Stimulated activated naive CD8-positive, alpha-beta T cell treated with anti-CD3 and anti-CD28 coated beads, Interleukin-15, Interleukin-2, amounts not matched to agents 100 ng/mL and 50 ng/mL, for 24 hours (primary cell): ENCODE measurements at regions not wholly inside any gene's neighbourhood (a gene's known extent, or its start where the extent isn't known, plus 50 kb on each side); places are given as distances from the start of the nearest gene placed in this dataset.

Source experiments
- H3K27ac Mint-ChIP-seq: one replicate; pipeline ENCODE4 v1.8.0; 2021; ENCODE audit warnings: mild to moderate bottlenecking, mixed read lengths
- H3K27me3 Mint-ChIP-seq: one replicate; pipeline ENCODE4 v1.8.0; 2021; ENCODE audit warnings: mixed read lengths
- H3K36me3 Mint-ChIP-seq: one replicate; pipeline ENCODE4 v1.8.0; 2021; ENCODE audit warnings: low read depth, mixed read lengths
- H3K4me1 Mint-ChIP-seq: one replicate; pipeline ENCODE4 v1.8.0; 2021; ENCODE audit warnings: low read depth, mixed read lengths
- H3K4me3 Mint-ChIP-seq: one replicate; pipeline ENCODE4 v1.8.0; 2021; ENCODE audit warnings: mild to moderate bottlenecking, mixed read lengths
- H3K9me3 Mint-ChIP-seq: one replicate; pipeline ENCODE4 v1.8.0; 2021; ENCODE audit warnings: mixed read lengths

DNA sequence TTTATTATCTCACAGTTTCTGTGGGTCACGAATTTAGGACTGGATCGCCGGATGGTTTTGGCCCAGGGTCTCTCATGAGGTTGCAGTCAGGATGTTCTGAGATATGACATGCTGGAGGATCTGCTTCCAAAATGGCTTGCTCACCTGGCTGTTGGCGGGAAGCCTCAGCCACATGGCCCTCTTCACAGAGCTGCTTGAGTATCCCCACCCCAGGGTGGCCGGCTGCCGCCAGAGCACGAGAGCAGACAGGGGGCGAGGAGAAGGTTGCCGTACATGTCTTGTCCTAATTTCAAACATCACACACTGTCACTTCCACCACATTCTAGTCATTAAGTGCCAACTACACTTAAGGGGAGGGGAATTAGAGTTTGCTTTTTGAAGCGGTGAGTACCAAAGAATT is 365.8 kb downstream of the FGFR2 start:
- Mint-ChIP-seq H3K4me1 (no peaks in the 10 kb centered on the region), H3K36me3 (no peaks in the 10 kb centered on the region)

DNA sequence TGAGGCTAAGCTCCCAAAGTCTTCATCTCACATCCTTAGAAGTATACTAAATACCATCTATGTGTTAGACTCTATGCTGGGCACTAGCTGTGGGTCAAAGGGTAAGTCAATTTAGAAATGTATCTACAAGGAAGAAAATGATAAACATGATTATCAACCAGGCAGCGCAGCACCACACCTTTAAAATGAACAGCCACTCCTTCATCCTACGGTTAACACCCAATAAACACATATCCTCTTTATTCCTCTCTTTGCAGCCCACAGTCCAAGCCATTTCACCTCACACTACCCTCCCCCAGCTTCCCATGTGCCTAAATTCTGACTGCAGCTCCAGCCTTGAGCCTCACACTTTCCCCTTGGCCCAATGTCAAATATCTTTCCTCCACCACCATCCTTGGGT is 362.6 kb downstream of the FGFR2 start:
- Mint-ChIP-seq H3K9me3 (peaks cover 12% of the 10 kb centered on the region), H3K4me1 (no peaks in the 10 kb centered on the region), H3K4me3 (no peak overlapping the region), H3K27me3 (no peaks in the 10 kb centered on the region), H3K36me3 (no peaks in the 10 kb centered on the region), H3K27ac (no peak overlapping the region)

More for the DNA sequence above, 365.8 kb downstream of the FGFR2 start:
- Mint-ChIP-seq H3K27me3 (no peaks in the 10 kb centered on the region), H3K9me3 (peaks cover 7% of the 10 kb centered on the region), H3K4me3 (no peak overlapping the region), H3K27ac (no peak overlapping the region)

DNA sequence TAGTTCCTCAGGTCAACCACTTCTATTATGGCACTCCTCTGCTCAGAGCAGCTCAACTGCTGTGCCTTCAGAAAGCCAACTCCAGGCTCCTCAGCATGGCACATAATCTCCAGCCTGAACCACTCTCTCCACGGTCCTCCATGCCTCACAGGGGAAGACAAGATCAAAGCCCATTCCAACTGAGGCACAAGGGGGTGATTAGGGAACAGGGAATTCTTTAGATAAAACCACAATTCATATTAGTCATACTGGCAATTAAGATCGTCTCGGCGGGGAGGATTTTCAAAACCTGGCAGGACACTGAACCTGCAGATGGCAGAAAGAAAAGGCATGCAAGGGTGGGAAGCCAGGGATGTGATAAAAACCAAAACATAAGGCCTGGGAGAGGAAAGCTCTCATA is 361.6 kb downstream of the FGFR2 start:
- H3K27ac Mint-ChIP-seq = no peak overlapping the region
- peaks cover 12% of the 10 kb centered on the region for H3K9me3 Mint-ChIP-seq
- no peaks in the 10 kb centered on the region for H3K27me3 Mint-ChIP-seq

DNA sequence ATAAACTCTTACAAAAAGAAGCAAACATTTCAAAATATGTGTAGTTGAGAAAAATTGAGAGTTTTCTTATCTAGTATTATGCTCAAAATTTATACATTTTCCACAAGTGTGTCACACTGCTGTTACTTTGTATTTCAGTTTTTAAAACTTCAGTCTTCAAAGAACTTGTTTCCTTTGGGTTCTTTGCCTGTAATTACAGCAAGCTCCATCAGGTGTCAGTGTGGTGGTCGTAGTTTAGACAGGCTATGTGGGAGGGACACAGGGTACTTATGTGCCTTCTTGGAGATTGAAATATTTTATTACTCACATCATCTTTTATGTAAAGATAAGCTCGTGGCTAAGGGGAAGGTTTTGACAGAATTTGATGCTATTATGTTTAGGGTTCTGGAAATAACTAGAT is 360.5 kb downstream of the FGFR2 start:
- H3K36me3 Mint-ChIP-seq = no peaks in the 10 kb centered on the region
- no peaks in the 10 kb centered on the region for H3K4me1 Mint-ChIP-seq
- H3K9me3 Mint-ChIP-seq = peaks cover 12% of the 10 kb centered on the region
- H3K27me3 Mint-ChIP-seq = no peaks in the 10 kb centered on the region
- no peak overlapping the region for H3K27ac Mint-ChIP-seq
- H3K4me3 Mint-ChIP-seq = no peak overlapping the region

More for the DNA sequence above, 361.6 kb downstream of the FGFR2 start:
- H3K4me1 Mint-ChIP-seq = no peaks in the 10 kb centered on the region
- H3K36me3 Mint-ChIP-seq = no peaks in the 10 kb centered on the region
- H3K4me3 Mint-ChIP-seq = no peak overlapping the region

DNA sequence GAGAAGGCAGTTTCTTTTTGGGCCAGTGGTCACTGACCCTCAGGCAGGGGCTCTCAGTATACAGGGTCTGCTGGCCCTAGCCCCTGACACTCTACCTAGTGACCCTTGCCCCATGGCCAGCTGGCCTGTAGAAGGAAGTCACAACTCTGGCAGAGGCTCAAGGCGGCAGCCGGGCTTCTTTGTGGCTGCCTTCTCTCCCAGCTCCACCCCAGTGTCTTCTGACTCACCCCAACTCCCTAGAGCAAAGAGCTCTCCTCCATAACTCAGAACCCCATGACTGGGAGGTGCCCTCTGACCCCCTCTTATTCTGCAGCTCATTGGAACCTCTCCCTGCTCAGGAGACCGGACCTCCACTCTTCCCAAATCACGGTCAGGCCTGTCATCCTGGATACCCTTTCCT is 358.2 kb downstream of the FGFR2 start:
- Mint-ChIP-seq H3K4me3 (no peak overlapping the region), H3K4me1 (no peaks in the 10 kb centered on the region), H3K36me3 (no peaks in the 10 kb centered on the region), H3K9me3 (peaks cover 17% of the 10 kb centered on the region), H3K27me3 (peaks cover 4% of the 10 kb centered on the region), H3K27ac (no peak overlapping the region)

DNA sequence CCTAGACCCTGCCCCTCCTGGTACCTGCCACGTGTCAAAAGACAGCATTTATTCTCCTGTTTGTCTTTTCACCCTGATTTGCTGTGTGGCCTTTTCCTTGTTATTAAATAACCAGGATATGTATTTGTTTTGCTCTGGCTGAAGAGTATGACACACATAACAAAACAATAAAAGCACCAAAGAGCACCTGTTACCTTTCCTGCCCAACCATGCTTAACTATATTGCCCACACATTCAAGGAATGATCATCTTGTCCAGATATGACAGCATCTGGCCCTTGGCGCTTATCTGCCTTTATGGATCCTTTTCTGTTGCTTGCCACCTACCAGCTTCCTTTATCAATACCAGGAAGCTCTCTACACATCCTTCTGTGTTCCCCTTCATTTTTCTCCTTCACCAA is 357.7 kb downstream of the FGFR2 start:
- Mint-ChIP-seq H3K4me1 (no peaks in the 10 kb centered on the region), H3K36me3 (no peaks in the 10 kb centered on the region), H3K9me3 (peaks cover 17% of the 10 kb centered on the region), H3K27ac (no peak overlapping the region), H3K27me3 (peaks cover 6% of the 10 kb centered on the region), H3K4me3 (no peak overlapping the region)

DNA sequence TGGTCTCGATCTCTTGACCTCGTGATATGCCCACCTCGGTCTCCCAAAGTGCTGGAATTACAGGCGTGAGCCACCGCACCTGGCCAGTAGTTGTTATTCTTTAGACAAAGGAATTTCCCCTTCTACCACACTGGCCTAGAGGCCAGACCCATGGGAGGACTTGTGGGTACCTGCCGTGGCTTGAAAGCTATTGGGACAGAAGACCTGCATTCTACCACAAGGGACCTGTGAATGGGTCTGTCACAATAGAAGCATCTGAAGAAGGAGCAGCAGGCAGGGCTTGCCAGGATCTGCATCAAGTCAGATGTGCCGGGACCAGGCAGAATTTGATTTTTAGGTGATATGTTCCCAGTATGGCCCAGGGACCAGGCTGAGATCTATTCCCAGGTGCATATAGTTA is 356.9 kb downstream of the FGFR2 start:
- no peak overlapping the region for H3K4me3 Mint-ChIP-seq
- H3K27me3 Mint-ChIP-seq = peaks cover 6% of the 10 kb centered on the region
- peaks cover 16% of the 10 kb centered on the region for H3K9me3 Mint-ChIP-seq
- H3K4me1 Mint-ChIP-seq = no peaks in the 10 kb centered on the region
- no peak overlapping the region for H3K27ac Mint-ChIP-seq
- no peaks in the 10 kb centered on the region for H3K36me3 Mint-ChIP-seq

DNA sequence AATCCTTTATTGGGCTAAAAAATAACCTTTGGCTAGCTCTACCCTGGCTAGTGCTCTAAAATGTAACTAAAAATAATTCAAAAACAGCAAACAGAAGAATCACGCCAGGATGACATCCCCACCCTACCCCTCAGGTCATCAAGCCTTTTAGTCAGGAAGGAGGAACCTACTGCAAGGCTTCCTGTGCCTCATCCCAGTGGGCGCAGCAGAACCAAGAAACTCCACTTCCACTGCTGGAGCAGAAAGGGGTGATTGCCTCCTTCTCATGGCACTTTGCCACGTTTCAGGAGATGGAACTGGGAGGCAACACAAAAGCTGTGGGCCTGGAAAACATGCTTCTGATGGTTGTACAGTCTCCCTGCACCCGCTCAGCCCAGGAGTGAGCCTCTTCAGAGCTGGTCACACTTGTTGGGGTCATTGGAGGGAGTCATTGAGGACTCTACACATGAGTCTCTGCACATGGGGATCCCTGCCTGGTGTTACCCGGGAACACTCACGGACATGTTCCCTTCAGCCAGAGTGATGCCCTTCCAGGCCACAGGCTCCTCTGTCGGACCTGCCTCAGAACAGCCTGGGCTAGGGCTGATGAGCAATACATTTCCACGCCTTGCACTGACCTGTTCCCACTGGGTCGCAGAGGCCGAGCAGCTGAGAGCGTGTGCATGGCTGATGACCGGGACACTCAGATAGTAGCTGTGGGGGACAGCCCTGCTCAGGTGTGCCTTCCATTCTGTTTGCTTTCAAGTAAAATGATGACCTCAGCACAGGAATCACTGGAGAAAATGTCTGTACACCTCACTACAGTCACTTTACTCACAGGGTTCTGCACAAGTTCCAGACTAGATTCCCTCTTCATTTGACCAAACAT is 355.3 kb downstream of the FGFR2 start:
- Mint-ChIP-seq H3K4me1 (no peaks in the 10 kb centered on the region), H3K27me3 (peaks cover 6% of the 10 kb centered on the region), H3K36me3 (no peaks in the 10 kb centered on the region), H3K27ac (no peak overlapping the region), H3K9me3 (peaks cover 10% of the 10 kb centered on the region), H3K4me3 (no peak overlapping the region)

DNA sequence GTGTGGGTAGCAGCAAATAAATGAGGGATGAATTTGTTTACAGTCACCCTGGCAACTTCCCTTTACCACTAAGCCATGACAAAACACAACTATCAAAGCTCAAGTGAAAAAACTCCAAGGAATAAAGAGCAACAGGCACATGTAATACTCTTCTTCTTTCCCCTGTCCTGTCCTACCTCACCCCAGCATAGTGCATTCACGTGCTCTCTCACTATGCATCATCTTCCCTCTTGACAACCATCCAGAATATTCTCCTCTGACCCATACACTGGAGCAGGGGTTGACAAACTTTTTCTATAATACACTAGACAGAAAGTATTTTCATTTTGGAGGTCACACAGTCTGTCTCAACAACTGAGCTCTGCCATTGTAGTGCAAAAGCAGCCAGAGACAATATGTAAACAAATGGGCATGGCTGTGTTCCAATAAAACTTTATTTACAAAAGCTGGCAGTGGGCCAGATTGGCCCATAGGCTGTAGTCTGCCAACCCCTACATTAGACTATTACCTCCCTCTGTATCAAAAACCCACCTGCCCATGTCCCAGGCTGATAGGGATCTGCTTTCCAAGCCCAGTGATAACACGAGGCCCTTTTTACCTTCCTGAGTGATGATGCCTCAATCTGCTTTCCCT is 354.5 kb downstream of the FGFR2 start:
- Mint-ChIP-seq H3K36me3 (no peaks in the 10 kb centered on the region), H3K27ac (no peak overlapping the region), H3K9me3 (peaks cover 4% of the 10 kb centered on the region), H3K4me3 (no peak overlapping the region), H3K27me3 (peaks cover 6% of the 10 kb centered on the region), H3K4me1 (no peaks in the 10 kb centered on the region)

DNA sequence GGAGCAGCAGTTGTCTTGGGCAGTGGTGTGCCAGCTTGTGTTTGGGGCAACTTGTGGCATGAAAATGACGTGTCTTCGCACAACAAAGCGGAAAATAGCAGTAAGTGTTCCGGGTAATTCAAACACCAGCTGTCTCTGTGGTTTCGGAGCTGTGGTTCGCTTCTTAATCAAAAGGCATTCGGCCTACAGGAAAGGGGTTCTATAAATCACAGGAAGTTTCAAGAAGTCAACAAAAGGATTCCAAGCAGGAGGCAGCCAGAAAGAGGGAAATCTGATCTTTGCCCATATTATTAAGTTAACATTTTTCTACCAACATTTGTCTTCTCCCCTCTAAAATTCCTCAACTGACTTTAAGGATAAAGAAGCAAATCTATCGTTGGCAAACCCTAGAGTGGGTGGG is 353.4 kb downstream of the FGFR2 start:
- Mint-ChIP-seq H3K4me3 (no peak overlapping the region), H3K4me1 (no peaks in the 10 kb centered on the region), H3K27ac (no peak overlapping the region), H3K9me3 (peaks cover 5% of the 10 kb centered on the region), H3K36me3 (no peaks in the 10 kb centered on the region), H3K27me3 (peaks cover 6% of the 10 kb centered on the region)

DNA sequence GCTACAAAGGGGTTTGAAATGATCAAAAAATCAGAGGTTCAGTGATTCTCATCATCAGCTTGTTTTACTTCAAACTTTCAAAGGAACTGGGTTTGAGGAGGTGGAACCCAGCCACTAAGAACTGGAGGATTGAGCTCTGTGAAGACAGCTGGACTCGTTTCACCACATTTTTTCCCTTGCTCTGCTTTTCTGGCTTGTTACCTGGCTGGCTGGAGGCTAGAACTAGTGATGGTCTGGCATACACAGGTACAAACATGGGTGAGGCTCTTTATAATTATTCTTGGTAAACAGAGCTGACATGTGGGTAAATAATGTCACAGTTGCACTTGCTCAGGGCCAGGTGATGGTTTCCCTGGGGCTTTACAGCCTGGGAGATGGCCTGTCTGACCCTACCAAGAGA is 352.5 kb downstream of the FGFR2 start:
- Mint-ChIP-seq H3K27ac (no peak overlapping the region), H3K9me3 (peaks cover 8% of the 10 kb centered on the region), H3K4me1 (no peaks in the 10 kb centered on the region), H3K27me3 (peaks cover 6% of the 10 kb centered on the region), H3K4me3 (no peak overlapping the region), H3K36me3 (no peaks in the 10 kb centered on the region)

DNA sequence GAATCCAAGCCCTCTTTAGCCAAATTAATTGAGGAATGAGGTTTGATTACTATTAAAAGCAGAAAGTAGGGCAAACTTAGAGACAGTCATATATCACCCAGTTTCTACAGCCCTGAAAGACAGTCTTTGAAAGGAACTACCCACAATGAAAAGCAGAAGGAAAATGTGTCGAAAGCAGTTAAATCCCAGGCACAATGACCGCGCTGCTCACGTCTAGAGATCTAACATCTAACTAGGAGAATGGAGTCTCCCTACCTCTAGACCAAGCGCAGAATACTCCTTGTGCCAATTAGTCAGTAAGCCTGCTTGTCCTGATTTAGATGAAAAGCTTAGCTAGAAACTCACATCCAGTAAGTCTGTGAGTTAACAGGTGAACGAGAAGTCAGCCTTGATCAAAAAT is 350.0 kb downstream of the FGFR2 start:
- H3K4me1 Mint-ChIP-seq = no peaks in the 10 kb centered on the region
- H3K27me3 Mint-ChIP-seq = peaks cover 6% of the 10 kb centered on the region
- no peaks in the 10 kb centered on the region for H3K36me3 Mint-ChIP-seq

DNA sequence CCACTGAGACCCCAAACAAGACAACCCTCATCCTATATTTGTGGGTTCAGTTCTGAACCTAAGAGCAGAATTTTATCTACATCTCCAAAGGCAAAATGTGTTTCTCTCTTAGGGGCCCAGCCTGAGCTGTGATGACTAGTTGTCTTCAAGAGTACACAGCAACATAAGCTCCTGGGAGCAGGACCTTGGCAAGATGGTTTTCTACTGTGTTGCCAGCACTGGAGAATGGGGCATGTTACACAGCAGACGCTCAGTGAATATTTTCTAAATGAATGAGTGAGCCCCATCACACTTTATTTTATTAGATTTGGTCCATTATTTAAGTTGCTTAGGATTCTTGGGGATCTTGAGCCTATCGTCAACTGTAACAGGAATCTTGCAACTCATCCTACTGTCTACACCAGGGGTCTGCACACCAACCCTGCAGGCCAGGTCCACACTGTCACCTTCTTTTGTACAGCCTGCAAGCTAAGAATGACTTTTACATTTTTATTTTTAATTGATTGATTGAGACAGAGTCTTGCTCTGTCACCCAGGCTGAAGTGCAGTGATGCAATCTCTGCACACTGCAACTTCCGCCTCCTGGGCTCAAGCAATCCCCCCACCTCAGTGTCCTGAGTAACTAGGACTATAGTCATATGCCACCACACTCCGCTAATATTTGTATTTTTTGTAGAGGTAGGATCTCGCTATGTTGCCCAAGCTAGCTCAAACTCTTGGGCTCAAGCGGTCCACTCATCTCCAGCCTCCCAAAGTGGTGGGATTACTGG is 347.1 kb downstream of the FGFR2 start:
- Mint-ChIP-seq H3K27me3 (no peaks in the 10 kb centered on the region), H3K9me3 (peaks cover 3% of the 10 kb centered on the region), H3K4me3 (no peak overlapping the region), H3K4me1 (no peaks in the 10 kb centered on the region), H3K27ac (no peak overlapping the region), H3K36me3 (no peaks in the 10 kb centered on the region)

More for the DNA sequence above, 350.0 kb downstream of the FGFR2 start:
- H3K27ac Mint-ChIP-seq = no peak overlapping the region
- no peak overlapping the region for H3K4me3 Mint-ChIP-seq
- peaks cover 8% of the 10 kb centered on the region for H3K9me3 Mint-ChIP-seq

DNA sequence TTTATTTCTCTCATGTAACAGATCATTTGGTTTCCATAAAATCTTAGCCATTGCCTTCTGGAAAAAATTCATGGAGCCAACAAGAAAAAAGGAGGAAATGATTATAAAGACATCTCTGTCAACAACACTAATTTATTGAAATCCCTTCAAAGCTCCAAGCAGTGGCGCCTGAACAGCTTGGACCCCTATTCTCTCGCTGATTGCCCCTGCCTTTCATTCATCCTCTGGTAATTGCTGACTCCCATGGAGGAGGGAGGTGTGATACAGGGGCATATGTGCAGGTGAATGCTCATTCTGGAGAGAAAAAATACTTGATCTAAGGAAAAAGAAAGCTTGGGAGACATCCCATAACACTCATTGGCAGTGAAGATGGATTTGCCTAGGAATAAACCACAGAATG is 345.5 kb downstream of the FGFR2 start:
- no peak overlapping the region for H3K27ac Mint-ChIP-seq
- peaks cover 3% of the 10 kb centered on the region for H3K9me3 Mint-ChIP-seq
- no peaks in the 10 kb centered on the region for H3K27me3 Mint-ChIP-seq

DNA sequence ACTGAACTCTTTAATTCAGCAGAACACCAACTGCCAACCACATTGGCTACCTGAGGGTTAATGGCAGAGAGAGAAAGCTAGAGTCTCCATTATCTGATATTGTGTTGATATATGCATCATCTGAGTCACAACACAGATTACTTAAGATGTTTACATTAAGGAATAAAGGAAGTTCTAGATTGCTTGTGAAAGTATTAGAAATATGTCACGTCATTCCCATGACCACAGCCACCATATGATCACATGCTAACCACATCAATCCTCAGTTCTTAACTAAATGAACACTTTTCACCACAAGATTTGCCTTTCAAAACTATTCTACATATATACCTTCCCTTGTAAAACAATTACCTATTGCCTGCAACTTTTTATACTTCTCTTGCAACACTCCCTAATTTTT is 337.9 kb downstream of the FGFR2 start:
- Mint-ChIP-seq H3K27me3 (no peaks in the 10 kb centered on the region), H3K36me3 (no peaks in the 10 kb centered on the region), H3K4me1 (no peaks in the 10 kb centered on the region), H3K4me3 (no peak overlapping the region), H3K27ac (no peak overlapping the region), H3K9me3 (peaks cover 3% of the 10 kb centered on the region)

More for the DNA sequence above, 345.5 kb downstream of the FGFR2 start:
- H3K4me3 Mint-ChIP-seq = no peak overlapping the region
- no peaks in the 10 kb centered on the region for H3K36me3 Mint-ChIP-seq
- H3K4me1 Mint-ChIP-seq = no peaks in the 10 kb centered on the region
